HS-5 (cell line): ENCODE measurements at regions not wholly inside any gene's neighbourhood (a gene's known extent, or its start where the extent isn't known, plus 50 kb on each side); places are given as distances from the start of the nearest gene placed in this dataset.

Experiments used
- DNase-seq: peaks from one replicate; pipeline ENCODE4 v3.0.0-alpha.2; 2012; ENCODE audit warnings: low read depth

- DNase-seq = no peak
Measured at GRCh38 chr6:23424584-23424983, 701.4 kb upstream of the NRSN1 start.

DNA sequence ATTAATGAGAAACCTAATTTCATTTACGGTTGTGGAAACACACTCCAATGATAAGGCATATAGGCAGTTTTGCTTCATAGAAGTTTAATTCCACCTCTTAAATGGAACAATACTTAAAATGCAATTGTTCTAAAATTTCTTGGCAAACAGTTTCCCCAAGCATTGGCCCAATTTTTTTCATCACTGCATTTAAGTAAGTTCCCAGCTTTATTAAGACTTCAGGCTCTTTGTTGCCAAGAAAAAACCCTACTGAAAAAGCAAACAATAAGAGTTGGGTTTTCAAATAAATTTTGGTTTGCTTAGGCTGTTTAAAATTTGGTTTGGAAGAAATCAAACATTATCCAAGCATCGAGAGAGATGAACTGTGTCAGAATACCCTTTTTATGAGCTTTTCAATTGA lies 690.9 kb upstream of the NRSN1 start:
- no peak for DNase-seq

- no peak for DNase-seq
Measured at GRCh38 chr6:23435798-23436197, 690.2 kb upstream of the NRSN1 start.

- DNase-seq = no peak
Measured at GRCh38 chr6:23441808-23442461, 684.1 kb upstream of the NRSN1 start.

- DNase-seq = no peak
Measured at GRCh38 chr6:23445157-23445710, 680.8 kb upstream of the NRSN1 start.

DNA sequence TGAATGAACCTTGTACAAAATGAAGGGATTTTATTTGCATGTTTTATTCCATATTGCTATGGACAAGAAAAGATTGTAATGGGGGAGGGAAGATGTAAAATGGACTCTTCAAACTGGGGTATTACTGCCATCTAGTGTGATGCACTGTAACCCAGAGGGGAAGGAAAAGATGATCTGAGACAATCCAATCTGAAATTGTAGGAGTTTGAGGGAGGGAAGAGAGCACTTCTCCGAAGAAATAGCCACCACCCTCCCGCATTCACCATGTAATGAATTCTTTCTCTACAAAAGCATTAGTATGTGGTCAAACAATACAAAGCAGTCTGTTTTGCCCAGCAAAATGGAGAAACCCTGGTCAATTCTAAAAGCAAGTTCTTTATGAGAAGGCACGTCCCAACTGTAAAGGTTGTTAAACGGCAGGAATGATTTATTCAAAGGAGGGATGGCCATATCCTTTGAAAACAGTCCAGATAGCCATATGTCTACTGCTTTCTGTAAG lies 679.5 kb upstream of the NRSN1 start:
- no peak for DNase-seq

DNA sequence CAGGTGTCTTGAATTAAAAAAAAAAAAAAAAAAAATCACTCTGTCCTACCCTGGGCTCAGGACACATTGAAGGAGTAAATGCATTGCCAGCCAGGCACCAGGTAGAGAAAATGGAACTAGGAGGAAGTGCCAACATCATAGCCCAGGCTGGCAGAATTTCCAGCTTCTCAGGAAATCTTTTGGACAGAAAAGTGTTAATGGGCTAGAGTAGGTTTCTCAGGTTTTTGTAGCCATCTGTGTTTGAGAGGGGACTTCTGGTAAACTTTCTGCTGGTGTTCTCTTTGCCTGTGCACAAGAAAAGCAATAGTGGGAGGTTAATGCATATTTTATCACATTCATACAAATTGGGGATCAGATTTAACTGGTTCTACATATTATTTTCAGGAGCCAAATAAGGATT lies 678.3 kb upstream of the NRSN1 start:
- DNase-seq = no peak

DNA sequence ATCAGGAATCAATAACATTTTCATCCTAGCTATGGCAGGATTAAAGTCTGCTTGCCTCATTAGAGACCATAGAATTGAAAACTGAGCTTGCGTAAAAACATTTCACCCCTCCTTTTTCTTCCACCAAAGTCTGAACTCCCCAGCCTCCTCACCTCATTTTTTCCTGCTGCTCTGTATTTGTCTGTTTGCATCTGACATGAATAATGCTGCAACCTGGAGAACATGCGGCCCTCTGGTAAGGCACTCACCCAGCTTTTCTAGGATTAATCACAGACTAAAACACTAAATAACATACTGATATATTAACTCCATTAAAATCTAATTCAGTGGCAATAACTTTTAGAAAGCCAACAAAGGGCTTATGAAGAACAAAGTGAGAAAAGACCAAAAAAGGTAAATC lies 677.7 kb upstream of the NRSN1 start:
- DNase-seq = no peak

DNA sequence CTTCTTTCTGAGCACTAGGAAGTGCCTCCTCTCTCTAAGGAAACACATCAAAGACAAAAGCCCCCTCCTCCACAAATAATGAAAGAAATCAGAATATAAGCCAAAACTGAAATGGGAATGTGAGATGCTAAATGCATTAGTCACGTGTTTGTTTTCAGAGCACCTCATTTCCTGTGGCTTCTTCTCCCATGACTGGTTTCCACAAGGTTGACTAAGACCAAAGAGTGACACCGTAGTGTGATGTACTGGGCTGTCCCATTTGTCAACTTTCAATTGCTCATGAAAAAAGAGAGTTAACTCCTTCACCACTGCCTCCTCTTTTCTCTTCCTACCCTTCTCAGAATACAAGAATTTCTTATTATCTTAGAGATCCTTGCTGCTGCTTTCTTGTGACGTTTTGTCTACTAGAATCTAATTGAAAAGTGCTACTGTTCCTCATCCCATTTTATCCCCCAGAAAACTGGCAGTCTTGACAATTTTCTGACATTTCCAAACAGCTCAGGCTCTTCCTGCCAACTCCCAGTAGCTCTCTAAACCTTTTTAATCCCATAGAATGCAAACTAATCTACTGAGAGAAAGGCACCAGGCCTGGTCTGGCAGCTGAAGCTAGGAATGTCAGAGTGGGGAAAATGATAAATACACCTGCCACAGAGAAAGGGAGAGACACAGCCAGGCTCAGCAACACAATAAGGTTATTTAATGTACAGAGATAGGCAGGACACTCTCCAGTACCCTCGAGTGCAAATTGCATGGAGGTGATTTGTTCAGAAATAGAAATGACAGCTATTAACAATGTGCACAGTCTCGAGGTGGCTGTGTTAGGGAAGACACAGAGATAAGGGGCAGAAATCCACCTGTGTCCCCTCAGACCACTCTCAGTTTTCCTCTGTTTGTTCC lies 671.7 kb upstream of the NRSN1 start:
- DNase-seq = peak; percentile 31

GRCh38 chr6:23455754-23456153 lies 670.3 kb upstream of the NRSN1 start:
- no peak for DNase-seq

DNA sequence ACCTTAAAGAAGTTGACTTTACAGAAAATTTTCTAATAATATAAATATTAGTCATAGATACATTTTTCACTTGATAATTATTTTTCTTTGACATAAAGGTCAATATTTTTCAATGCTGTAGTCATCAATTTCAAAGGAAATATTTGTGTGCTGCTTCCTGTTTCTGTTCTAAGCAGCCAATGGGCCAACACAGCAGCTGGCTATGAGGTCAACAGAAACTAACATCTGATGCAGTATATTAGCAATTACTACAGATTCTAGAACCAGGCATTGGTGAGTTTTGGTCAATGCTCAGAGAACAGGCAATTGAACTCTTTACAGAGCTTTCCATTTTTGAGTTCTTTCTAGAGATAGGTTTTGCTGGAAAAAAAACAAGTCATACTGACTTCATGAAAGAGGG lies 669.6 kb upstream of the NRSN1 start:
- DNase-seq = no peak

DNA sequence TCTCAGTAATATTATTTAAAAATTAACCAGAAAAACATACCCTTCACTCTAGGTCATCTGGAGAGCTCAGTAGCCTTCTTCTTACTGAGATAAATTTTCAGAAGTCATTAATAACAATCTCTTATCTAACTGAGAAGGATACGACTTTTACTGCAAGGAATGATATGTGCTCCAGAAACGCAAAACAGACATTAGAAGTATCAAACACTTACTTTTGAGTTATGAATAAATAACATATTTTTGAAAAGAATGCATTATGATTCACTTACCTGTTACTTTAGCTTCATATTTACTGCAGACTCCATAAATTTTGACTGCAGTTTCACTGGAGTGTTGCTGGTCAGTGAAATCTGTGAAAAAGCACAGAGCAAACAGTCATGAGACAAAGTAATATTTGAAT lies 668.7 kb upstream of the NRSN1 start:
- no peak for DNase-seq

DNA sequence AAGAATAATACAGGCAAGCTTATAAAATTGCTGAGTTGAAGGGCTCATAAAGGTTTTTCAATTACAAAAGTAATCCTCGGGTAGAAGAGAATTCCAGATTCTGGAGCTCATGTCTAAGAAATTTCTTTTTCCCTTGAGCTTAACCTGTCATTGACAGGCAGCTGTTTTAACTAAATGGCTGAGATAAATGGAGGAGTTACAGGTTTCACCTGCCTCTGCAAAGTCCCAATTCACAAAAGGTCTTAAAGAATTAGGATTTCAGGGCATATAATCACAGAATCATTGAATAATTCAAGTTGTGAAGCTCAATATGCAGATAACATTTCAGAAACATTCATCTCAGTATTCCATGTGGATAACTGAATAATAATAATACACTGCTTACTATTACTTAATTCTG lies 660.1 kb upstream of the NRSN1 start:
- no peak for DNase-seq

DNA sequence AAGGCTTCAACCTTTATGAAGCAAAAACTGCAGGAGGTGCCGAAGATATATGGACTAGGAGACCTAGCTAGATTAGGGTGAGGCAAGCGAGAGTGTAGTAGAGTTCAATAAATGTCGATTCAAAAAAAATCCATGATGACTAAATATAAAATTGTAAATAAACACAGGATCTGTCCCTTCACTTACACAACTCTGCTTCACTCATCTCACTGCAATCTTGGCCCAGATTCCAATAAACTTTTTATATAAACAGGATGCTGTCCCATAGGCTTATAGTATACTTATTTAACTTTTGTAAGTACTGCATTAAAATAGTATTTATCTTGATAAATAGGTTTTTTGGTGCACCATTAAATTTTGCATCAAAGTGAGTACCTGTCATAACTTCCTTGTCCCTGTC lies 648.4 kb upstream of the NRSN1 start:
- no peak for DNase-seq

GRCh38 chr6:23478312-23478711 lies 647.7 kb upstream of the NRSN1 start:
- DNase-seq = no peak

DNA sequence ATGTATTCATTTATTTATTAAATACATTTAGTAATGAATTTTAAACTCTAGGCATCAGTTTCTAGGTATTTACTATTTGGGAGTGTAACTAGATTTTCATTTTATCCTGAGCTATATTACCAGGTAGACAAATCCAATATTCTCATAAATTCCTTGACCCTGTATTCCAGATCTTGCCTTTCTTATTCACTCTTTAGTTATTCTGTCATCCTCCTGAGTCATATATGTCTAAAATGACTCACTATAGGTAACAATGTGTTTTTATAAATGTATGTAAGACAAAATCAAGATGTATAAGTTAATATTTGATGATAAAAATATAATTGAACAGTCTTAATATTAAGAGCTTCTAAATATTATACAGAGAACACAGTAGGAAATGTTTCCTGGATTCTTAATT lies 642.1 kb upstream of the NRSN1 start:
- no peak for DNase-seq

GRCh38 chr6:23494367-23494766 lies 631.6 kb upstream of the NRSN1 start:
- DNase-seq = no peak

DNA sequence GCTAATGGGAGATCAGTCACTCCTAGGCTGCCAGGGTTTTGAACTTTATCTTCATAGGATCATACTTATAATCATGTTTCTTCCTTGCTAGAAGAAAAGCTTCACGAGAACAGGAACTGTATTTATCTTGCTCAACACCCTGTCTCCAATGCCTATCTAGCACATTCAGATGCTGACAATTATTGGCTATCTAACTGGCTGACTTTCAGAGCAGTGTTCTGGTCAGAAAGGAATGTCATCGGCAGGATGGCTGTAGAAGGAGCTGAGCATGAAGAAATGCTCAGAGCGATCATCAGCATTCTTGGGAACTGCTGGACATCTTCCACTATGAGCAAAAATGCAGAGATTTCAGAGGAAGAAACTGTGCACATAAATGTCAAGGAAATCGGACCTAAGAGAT lies 628.0 kb upstream of the NRSN1 start:
- DNase-seq = no peak

DNA sequence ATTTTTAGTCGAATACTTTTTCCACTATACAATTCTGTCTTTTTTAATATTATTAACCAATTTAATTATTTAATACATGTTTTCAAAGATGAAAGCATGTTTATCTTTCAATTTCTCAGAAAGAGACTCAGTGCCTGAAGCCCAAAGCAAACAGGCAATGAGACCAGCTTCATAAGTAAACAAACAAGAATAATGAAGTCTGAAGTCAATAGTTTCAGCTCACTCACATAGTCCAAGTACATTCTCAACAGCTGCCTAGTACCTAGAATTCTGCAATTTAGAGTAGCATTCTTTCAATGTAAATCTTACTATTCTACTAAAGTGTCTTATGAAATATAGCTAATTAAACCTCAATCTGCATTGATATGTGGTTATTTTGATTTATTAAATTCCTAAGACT lies 626.5 kb upstream of the NRSN1 start:
- no peak for DNase-seq

DNA sequence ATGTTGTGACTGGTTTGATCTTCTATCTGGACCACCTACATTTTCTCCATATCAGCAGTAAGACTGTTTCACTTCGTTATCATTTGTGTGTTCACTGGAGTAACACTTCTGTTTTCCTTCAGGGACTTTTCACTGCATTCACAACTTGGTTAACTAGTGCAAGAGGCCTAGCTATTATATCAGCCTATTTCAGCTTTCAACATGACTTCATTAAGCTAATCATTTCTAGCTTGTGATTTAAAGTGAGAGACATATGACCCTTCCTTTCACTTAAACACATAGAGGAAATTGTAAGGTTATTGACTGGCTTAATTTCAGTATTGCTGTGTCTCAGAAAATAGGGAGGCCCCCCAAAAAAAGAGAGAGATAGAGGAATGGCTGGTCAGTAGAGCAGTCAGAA lies 622.8 kb upstream of the NRSN1 start:
- DNase-seq = no peak

GRCh38 chr6:23505026-23505425 lies 621.0 kb upstream of the NRSN1 start:
- DNase-seq = peak; percentile 25

DNA sequence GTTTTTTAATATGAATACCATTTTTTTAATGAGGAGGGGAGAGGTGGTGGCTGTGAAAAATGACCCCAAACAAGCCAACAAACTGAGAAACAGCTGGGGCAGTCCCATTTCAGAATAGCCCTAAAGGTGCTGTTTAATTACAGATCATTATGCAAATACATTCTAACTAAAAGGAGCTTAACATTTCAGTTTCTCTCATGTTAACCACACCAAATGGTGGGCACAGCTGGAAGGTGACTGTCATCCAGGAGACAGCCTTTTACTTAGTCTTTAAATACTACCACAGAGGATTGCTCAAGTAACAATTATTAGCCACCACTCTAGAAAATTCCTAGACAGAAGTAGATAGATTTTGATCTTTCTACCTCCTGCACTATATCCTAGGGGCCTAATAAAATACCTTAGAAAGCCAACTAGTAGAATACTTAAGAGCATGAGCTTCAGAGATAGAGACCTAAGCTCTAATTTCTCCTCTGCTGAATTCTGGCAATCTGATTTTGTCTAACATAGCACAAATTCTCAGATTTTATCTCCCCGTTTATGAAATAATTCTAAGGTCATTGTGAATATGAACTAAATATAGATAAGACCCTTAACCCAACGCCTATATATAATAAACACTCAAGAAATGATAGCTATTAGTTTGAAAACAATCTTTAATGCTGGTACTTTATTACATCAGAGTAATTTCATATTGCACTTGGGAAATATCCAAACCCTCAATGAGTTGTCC lies 615.1 kb upstream of the NRSN1 start:
- DNase-seq = no peak

DNA sequence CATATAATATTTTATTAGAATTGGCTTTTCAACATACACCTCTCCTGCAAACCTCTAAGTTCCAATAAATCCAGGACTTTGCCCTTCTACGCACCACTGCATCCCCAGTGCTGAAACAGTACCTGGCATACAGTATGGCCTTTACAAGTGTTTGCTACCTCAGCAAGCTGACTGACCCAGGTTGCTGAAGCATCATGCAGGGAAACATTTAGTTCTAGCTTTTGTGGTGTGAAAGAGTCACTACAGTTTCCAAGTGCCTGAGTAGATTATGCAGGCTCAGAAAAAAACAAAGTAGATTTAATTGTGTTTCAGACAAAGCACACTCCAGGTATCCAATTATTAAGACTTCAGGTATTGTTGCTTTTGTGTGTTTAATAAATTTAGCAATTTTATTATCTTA lies 614.2 kb upstream of the NRSN1 start:
- DNase-seq = no peak
